ENCODE measurements at regions not wholly inside any gene's neighbourhood (a gene's known extent, or its start where the extent isn't known, plus 50 kb on each side); places are given as distances from the start of the nearest gene placed in this dataset.

DNA sequence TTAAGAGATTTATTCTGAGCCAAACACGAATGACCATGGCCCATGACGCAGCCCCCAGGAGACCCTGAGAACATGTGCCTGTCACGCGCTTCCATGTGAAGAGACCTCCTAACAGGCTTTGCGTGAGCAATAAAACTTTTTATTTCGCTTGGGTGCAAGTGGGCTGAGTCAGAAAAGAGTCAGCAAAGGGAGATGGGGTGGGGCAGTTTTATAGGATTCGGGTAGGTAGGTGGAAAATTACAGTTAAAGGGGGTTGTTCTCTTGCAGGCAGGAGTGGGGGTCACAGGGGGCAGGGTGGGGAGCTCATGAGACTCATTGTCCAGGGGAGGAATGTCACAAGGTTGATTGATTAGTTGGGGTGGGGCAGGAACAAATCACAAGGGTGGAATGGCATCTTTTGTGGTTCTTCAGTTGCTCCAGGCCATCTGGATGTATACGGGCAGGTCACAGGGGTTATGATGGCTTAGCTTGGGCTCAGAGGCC, 77.2 kb upstream of the FTH1 start:
- Histone ChIP-seq H3K36me3 (no peaks in the 10 kb centered on the region), H3K4me3 (no peak overlapping the region), H3K27ac (no peak overlapping the region), H3K4me1 (peaks cover 0 to 5% of the 10 kb centered on the region in 2 donors), H3K27me3 (no peaks in the 10 kb centered on the region), H3K9me3 (no peaks in the 10 kb centered on the region)
- TF ChIP-seq, protein P1, sequence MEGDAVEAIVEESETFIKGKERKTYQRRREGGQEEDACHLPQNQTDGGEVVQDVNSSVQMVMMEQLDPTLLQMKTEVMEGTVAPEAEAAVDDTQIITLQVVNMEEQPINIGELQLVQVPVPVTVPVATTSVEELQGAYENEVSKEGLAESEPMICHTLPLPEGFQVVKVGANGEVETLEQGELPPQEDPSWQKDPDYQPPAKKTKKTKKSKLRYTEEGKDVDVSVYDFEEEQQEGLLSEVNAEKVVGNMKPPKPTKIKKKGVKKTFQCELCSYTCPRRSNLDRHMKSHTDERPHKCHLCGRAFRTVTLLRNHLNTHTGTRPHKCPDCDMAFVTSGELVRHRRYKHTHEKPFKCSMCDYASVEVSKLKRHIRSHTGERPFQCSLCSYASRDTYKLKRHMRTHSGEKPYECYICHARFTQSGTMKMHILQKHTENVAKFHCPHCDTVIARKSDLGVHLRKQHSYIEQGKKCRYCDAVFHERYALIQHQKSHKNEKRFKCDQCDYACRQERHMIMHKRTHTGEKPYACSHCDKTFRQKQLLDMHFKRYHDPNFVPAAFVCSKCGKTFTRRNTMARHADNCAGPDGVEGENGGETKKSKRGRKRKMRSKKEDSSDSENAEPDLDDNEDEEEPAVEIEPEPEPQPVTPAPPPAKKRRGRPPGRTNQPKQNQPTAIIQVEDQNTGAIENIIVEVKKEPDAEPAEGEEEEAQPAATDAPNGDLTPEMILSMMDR (IDR thresholded peaks at IDR 0.05), result no peak
- no peak for DNase-seq (ENCODE audit: low spot score)

DNA sequence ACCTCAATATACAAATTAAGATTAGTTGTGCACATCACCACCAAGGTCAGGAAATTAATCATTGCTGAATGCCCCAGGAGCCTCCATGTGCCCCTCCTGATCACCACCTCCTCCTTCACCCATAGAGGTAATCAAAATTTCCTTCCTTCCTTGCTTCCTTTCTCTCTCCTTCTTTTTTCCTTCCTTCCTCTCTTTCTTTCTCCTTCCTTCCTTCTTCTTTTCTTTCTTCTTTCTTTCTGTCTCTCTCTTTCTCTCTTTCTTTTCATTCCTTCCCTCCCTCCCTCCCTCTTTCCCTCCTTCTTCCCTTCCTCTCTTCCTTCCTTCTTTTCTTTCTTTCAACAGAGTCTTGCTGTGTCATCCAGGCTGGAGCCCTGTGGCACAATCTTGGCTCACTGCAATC, 67.9 kb upstream of the FTH1 start:
- Histone ChIP-seq H3K27ac (no peak overlapping the region), H3K27me3 (no peaks in the 10 kb centered on the region), H3K4me3 (no peak overlapping the region), H3K36me3 (no peaks in the 10 kb centered on the region), H3K4me1 (no peaks in the 10 kb centered on the region), H3K9me3 (peaks cover 0 to 5% of the 10 kb centered on the region in 2 donors)
- TF ChIP-seq, protein P1 (IDR thresholded peaks at IDR 0.05), result no peak
- no peak for DNase-seq (ENCODE audit: low spot score)

DNA sequence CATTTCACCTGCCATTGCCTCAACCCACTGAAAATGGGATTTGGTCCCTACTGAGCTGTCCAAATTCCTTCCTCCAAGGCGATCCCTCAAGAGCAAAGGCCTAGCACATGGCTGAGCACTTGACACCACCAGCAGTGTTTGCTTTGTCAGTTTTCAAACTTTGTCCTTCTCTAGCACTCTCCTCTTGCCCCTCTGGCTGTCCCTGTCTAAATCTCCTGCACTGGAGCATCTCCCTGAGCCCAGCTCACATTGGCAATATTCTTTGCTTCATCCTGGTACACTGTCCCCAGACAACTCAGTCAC, 66.6 kb upstream of the FTH1 start:
- no peaks in the 10 kb centered on the region for H3K27me3 ChIP-seq
- peaks cover 0 to 5% of the 10 kb centered on the region in 2 donors for H3K9me3 ChIP-seq
- DNase-seq (ENCODE audit: low spot score), result no peak
- H3K4me1 ChIP-seq, result no peaks in the 10 kb centered on the region
- H3K27ac ChIP-seq, result no peak overlapping the region
- no peak overlapping the region for H3K4me3 ChIP-seq
- H3K36me3 ChIP-seq, result no peaks in the 10 kb centered on the region
- TF ChIP-seq, protein P1 (IDR thresholded peaks at IDR 0.05), result no peak

DNA sequence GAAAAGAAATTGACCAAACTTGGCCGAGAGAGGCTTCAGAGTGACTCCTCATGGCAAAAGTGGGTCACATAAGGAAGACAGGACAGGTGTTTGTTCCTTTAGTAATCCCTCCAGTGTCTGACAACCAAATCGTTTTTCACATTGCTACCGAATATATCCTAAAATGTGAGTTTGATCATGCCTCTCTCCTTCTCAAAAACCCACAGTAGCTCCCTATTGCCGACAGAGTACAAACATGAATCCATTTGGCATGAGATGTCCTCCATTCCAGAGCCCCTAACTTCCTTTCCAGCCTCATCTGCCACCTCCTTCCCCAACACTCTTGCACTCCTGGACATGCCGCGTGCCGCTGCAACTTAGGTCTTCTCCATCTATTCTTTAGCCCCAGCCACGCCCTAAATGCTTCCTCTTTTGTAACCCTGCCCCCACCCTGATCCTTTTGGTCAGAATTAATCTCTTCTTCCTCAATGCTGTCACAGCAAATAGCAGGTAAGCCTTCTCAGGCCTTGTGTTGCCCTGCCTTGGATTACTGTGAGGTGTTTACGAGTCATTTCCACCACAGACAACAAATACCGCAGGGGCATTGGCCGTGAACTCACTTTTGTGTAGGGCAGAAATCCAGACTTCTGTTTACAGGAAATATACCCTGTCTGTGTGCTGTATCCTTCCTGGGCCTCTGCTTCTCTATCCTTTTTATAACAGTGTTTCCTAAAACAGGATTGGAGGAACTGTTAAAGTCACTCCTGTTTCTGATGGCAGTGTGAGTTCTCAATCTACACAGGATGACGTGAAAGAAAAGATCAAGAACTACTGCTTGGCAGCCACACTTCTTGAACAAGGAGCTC, 66.0 kb upstream of the FTH1 start:
- no peaks in the 10 kb centered on the region for H3K27me3 ChIP-seq
- no peaks in the 10 kb centered on the region for H3K4me1 ChIP-seq
- no peak for DNase-seq (ENCODE audit: low spot score)
- H3K9me3 ChIP-seq, result peaks cover 0 to 5% of the 10 kb centered on the region in 2 donors
- H3K4me3 ChIP-seq, result no peak overlapping the region
- H3K27ac ChIP-seq, result no peak overlapping the region
- TF ChIP-seq, protein P1 (IDR thresholded peaks at IDR 0.05), result no peak
- H3K36me3 ChIP-seq, result no peaks in the 10 kb centered on the region

DNA sequence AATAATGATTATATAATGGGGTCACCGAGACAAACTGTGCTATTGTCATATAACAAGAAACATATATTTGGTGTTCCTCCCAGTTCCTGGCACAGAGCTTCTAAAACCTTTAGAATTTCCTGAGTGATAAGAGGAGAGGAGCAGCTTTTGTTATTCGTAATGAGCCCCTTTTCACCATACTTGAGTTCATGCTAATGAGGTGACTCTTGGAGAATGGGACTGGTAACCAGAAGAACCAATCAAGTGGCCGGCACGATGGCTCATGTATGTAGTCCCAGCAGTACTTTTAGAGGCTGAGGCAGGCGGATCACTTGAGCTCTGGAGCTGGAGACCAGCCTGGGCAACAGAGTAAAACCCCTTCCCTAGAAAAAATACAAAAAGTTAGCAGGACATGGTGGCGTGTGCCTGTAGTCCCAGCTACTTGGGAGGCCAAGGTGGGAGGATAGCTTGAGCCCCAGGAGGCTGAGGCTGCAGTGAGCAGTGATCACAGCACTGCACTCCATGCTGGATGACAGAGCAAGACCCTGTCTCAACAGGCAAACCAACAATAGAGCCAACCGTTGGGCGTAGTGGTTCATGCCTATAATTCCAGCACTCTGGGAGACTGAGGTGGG, 62.7 kb upstream of the FTH1 start:
- TF ChIP-seq, protein P1 (IDR thresholded peaks at IDR 0.05), result no peak
- no peak for DNase-seq (ENCODE audit: low spot score)
- no peaks in the 10 kb centered on the region for H3K36me3 ChIP-seq
- H3K27ac ChIP-seq, result no peak overlapping the region
- peaks cover 0 to 5% of the 10 kb centered on the region in 2 donors for H3K9me3 ChIP-seq
- no peaks in the 10 kb centered on the region for H3K27me3 ChIP-seq
- peaks cover 0 to 8% of the 10 kb centered on the region in 2 donors for H3K4me1 ChIP-seq
- H3K4me3 ChIP-seq, result no peak overlapping the region

All from right atrium auricular region (tissue), 2 donors.